K562 (cell line): ENCODE measurements at regions not wholly inside any gene's neighbourhood (a gene's known extent, or its start where the extent isn't known, plus 50 kb on each side); places are given as distances from the start of the nearest gene placed in this dataset.

Source experiments
- EGR1 ChIP-seq: fragments of 450-650 bp; conservative IDR thresholded peaks from 2 replicates; pipeline ENCODE4 v1.6.1; 2017; ENCODE audit warnings: mild to moderate bottlenecking
- NCOA2 ChIP-seq, 2 experiments: fragments of 450-650 bp; IDR thresholded peaks; 2 replicates each; pipeline ENCODE4 v1.6.1; 2018; ENCODE audit warnings: mild to moderate bottlenecking in 2 of 2, moderate library complexity in 1 of 2; ENCODE audit not compliant: partially characterized antibody in 2 of 2
- SIN3A ChIP-seq, 2 experiments: fragments of 150-350 bp in 1 of 2; IDR thresholded peaks; 2 replicates each; pipeline ENCODE4 v1.6.1; 2011 to 2016; ENCODE audit warnings: borderline replicate concordance in 2 of 2, low read depth in 2 of 2, low read length in 2 of 2, mild to moderate bottlenecking in 2 of 2, moderate library complexity in 2 of 2; ENCODE audit not compliant: control insufficient read depth in 1 of 2
- SOX6 ChIP-seq: fragments of 450-650 bp; IDR thresholded peaks from 2 replicates; pipeline ENCODE4 v1.6.1; 2014; ENCODE audit warnings: mild to moderate bottlenecking
- TAF1 ChIP-seq: IDR thresholded peaks from 2 replicates; pipeline ENCODE4 v1.6.1; 2011; ENCODE audit warnings: mild to moderate bottlenecking, low read length, moderate library complexity; ENCODE audit not compliant: insufficient read depth, control insufficient read depth, severe bottlenecking; ENCODE audit errors: extremely low read depth
- ZNF212 ChIP-seq: fragments of 450-650 bp; formaldehyde crosslinking; IDR thresholded peaks from 2 replicates; pipeline ENCODE4 v1.4.0; 2020; ENCODE audit warnings: mild to moderate bottlenecking
- TF ChIP-seq, protein P1 (sequence below): sonication (generic); formaldehyde crosslinking; IDR thresholded peaks from 2 replicates; pipeline ENCODE4 v1.9.0; 2022; ENCODE audit warnings: mild to moderate bottlenecking, missing genetic modification reagents

DNA sequence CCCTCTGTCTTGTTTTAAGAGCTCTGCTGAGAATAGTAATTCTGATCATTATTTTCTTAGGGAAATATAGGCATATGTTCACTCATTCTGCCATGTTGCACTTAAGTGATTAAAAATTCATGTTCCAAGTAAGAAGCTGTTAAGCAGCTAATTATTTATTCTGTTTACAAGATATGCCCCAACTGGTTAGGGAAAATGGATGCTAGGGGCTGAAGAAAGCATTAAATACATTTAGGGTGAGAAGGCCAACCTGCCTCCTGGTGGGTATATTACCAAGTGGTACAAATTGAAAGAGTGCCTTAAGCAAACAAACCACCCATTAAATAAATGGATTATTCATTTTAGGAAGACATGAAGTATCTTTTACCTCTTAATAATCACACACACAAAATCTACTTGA lies 392.6 kb upstream of the EPHA5 start:
- TF ChIP-seq, protein P1, sequence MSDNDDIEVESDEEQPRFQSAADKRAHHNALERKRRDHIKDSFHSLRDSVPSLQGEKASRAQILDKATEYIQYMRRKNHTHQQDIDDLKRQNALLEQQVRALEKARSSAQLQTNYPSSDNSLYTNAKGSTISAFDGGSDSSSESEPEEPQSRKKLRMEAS, result no peak
- no peak for TF ChIP-seq ZNF212 (CRISPR knock-in tag)
- TF ChIP-seq NCOA2 (IDR thresholded peaks at IDR 0.05; ENCODE audit: partially characterized antibody in 2 of 2), result no peak
- no peak for TF ChIP-seq TAF1
- TF ChIP-seq SIN3A (IDR thresholded peaks at IDR 0.05; ENCODE audit: borderline replicate concordance in 2 of 2, control insufficient read depth in 1 of 2, low read depth in 2 of 2, low read length in 2 of 2), result no peak
- TF ChIP-seq EGR1, result no peak
- no peak for TF ChIP-seq SOX6
